Body of pancreas (tissue), 4 donors: ENCODE measurements at regions not wholly inside any gene's neighbourhood (a gene's known extent, or its start where the extent isn't known, plus 50 kb on each side); places are given as distances from the start of the nearest gene placed in this dataset.

ENCODE experiments used
- ATAC-seq: fragments of 150-250 bp; one replicate; pipeline ENCODE4 v1.9.1; 2016
- DNase-seq, 4 donors: peaks; one replicate each; pipeline ENCODE4 v3.0.0-alpha.2; 2019
- H3K27ac ChIP-seq, 4 donors: fragments of 200-600 bp; sonication (generic); 1 replicate in 3 of 4; 2 replicates in 1 of 4; pipeline versions ENCODE4 v1.5.1 to v1.6.1; 2016 to 2019; ENCODE audit warnings: mild to moderate bottlenecking in 1 of 4, mixed read lengths in 1 of 4, moderate library complexity in 1 of 4
- H3K27me3 ChIP-seq, 2 donors: fragments of 200-600 bp; sonication (generic); one replicate each; pipeline ENCODE4 v1.6.0; 2016; ENCODE audit warnings: mild to moderate bottlenecking in 1 of 2
- H3K36me3 ChIP-seq, 2 donors: fragments of 200-600 bp; sonication (generic); replicated peaks in 1 of 2; 2 replicates each; pipeline ENCODE4 v1.5.1; 2016; ENCODE audit warnings: low read depth in 2 of 2; ENCODE audit not compliant: insufficient read depth in 1 of 2
- H3K4me1 ChIP-seq: fragments of 200-600 bp; sonication (generic); one replicate; pipeline ENCODE4 v1.6.0; 2016
- H3K4me3 ChIP-seq, 2 donors: fragments of 200-600 bp; sonication (generic); 1 replicate in 1 of 2; 2 replicates in 1 of 2; pipeline ENCODE4 v1.5.1; 2016 to 2019
- H3K9me3 ChIP-seq, 3 donors: fragments of 200-600 bp; sonication (generic); 1 replicate in 2 of 3; 2 replicates in 1 of 3; pipeline ENCODE4 v1.5.1; 2016
- POLR2A ChIP-seq, 3 donors: fragments of 450-650 bp; IDR thresholded peaks; one replicate each; pipeline ENCODE4 v1.6.1; 2016; ENCODE audit warnings: antibody characterized with exemption in 3 of 3, mild to moderate bottlenecking in 2 of 3
- WGBS, 2 donors: methylation state at CpG; one replicate each; pipeline ENCODE4 v1.1.5; 2017; 5-methylcytosine and 5-hydroxymethylcytosine counted together
- intact Hi-C: fragments of 100-400 bp; cut with DNase I; formaldehyde crosslinking; loops from one replicate; pipeline ENCODE4 v1.15.1; 2023
- TF ChIP-seq, protein P1 (sequence below), 7 experiments: fragments of 450-650 bp in 4 of 7; fragments of 200-600 bp in 3 of 7; sonication (generic) in 3 of 7; IDR thresholded peaks; one replicate each; pipeline ENCODE4 v1.5.1; 2016 to 2019; ENCODE audit warnings: antibody characterized with exemption in 7 of 7

DNA sequence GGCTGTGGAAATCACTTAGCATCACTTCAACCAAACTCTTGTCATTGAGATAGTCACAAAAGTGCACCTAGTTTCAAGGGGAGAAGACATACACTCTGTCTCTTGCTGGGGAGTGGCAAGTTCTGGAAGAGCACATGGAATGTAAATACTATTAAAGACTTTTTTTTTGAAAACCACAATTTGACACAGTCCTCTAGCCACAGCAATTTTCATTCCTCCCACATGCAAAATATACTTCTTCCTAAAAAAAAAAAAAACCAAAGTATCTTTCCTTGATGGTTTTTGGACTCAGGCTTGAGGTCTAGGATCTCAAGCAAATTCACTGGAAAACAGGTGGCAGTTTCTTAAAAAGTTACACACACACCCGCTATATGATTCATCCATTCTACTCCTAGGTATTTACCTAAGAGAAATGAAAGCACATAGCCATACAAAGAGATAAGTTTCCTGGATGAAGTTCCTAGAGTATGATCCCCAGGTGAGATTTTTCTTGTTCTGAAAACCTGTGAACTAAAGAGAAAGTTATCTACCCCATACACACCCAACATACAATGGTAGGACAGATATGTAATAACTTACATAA lies 295.8 kb downstream of the SP3 start:
- DNase-seq: no peak

DNA sequence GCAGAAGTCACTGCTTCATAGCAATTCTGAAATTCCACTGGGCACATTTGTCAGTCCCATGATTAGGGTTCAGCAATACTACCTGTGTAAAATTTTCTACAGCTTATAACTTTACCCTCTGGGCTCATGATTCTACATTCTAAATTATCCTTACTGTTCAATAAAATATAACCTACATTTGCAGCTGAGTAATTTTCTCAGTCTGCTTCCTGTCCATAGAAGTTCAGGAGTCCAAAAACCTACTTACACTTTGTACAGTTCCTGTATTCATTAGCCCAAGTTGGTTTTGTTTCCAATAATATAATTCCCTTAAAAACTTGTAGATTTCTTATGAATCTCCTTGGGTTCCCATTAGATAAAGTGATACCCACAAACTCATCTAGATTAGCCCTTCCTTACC lies 295.3 kb downstream of the SP3 start:
- Histone ChIP-seq H3K36me3 (no peaks in the 10 kb centered on the region), H3K9me3 (no peaks in the 10 kb centered on the region), H3K27me3 (no peaks in the 10 kb centered on the region), H3K27ac (no peak overlapping the region), H3K4me3 (no peak overlapping the region), H3K4me1 (no peaks in the 10 kb centered on the region)
- intact Hi-C loops: no loop called here
- no peak for ATAC-seq
- DNase-seq: no peak
- TF ChIP-seq POLR2A (IDR thresholded peaks at IDR 0.05): no peak
- TF ChIP-seq, protein P1, sequence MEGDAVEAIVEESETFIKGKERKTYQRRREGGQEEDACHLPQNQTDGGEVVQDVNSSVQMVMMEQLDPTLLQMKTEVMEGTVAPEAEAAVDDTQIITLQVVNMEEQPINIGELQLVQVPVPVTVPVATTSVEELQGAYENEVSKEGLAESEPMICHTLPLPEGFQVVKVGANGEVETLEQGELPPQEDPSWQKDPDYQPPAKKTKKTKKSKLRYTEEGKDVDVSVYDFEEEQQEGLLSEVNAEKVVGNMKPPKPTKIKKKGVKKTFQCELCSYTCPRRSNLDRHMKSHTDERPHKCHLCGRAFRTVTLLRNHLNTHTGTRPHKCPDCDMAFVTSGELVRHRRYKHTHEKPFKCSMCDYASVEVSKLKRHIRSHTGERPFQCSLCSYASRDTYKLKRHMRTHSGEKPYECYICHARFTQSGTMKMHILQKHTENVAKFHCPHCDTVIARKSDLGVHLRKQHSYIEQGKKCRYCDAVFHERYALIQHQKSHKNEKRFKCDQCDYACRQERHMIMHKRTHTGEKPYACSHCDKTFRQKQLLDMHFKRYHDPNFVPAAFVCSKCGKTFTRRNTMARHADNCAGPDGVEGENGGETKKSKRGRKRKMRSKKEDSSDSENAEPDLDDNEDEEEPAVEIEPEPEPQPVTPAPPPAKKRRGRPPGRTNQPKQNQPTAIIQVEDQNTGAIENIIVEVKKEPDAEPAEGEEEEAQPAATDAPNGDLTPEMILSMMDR (IDR thresholded peaks at IDR 0.05): no peak

More for the DNA sequence above, 295.8 kb downstream of the SP3 start:
- intact Hi-C loops: no loop called here
- no peak for ATAC-seq
- TF ChIP-seq POLR2A (IDR thresholded peaks at IDR 0.05): no peak
- TF ChIP-seq, protein P1 (IDR thresholded peaks at IDR 0.05): no peak
- no peaks in the 10 kb centered on the region for H3K4me1 ChIP-seq
- H3K4me3 ChIP-seq: no peak overlapping the region
- no peaks in the 10 kb centered on the region for H3K36me3 ChIP-seq
- no peaks in the 10 kb centered on the region for H3K27me3 ChIP-seq
- WGBS, 2 donors: 75 to 79% methylated on average over 1 of the region's 1 CpG
- no peak overlapping the region for H3K27ac ChIP-seq
- H3K9me3 ChIP-seq: no peaks in the 10 kb centered on the region

DNA sequence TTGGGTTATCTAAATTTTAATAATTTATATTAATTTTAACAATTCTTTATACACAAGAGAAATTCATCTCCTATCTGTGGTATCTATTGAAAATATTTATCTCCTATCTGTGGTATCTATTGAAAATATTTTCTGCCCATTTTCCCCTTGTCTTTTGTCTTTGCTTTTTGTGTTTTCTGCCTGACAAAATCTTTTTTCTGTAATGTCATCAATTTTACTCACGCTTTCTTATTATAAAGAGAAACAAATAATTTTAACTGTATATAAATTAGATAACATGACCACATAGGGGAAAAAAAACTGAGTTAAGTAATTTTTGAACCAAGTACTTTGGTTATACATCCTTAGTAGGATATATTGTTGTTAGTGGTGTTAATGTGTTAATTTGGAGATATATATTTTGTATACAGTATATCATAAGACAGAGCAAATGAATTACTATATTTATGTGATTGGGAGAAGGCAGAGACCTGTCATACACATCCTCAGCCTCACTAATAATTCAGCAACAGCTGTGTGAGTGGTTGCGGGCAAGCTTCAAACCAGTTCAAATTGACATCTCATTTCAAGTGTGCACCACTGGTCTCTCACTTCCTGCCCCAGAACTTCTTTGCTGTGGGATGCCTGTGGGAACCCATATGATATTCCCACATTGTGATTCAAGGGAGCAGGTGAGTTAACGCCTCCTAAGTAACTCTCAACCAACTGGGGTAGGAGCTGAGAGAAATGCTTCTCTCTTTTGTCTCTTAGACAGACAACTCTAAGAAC lies 292.4 kb downstream of the SP3 start:
- no peaks in the 10 kb centered on the region for H3K36me3 ChIP-seq
- ATAC-seq: no peak

DNA sequence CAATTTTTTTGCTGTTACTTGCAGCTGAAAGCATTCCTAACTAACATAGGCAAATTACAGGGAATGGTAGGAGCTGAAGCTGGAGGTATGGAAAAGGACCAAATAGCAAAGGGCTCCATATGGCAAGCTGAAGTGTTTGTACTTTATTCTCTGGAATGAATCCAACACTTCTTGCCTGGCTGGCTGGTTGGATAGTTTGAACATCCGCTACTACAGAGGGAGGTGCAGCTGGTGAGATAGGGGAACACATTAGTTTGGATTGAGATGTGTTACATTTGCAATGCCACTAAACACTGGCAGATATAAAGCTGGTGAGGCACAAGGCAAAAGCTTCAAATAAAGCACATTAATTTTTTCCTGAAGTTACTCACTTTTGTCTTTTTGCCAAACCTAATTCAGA lies 291.5 kb downstream of the SP3 start:
- no peaks in the 10 kb centered on the region for H3K36me3 ChIP-seq
- 43 to 63% methylated on average over 1 of the region's 1 CpG for WGBS, 2 donors
- ATAC-seq: no peak
- H3K9me3 ChIP-seq: no peaks in the 10 kb centered on the region
- H3K27ac ChIP-seq: no peak overlapping the region
- DNase-seq: no peak
- no peaks in the 10 kb centered on the region for H3K27me3 ChIP-seq
- H3K4me3 ChIP-seq: no peak overlapping the region
- intact Hi-C loops: no loop called here
- no peak for TF ChIP-seq POLR2A (IDR thresholded peaks at IDR 0.05)
- TF ChIP-seq, protein P1 (IDR thresholded peaks at IDR 0.05): no peak
- no peaks in the 10 kb centered on the region for H3K4me1 ChIP-seq

More for the DNA sequence above, 292.4 kb downstream of the SP3 start:
- H3K27me3 ChIP-seq: no peaks in the 10 kb centered on the region
- no peak overlapping the region for H3K27ac ChIP-seq
- intact Hi-C loops: no loop called here
- H3K4me3 ChIP-seq: no peak overlapping the region
- no peak for DNase-seq
- TF ChIP-seq, protein P1 (IDR thresholded peaks at IDR 0.05): no peak
- TF ChIP-seq POLR2A (IDR thresholded peaks at IDR 0.05): no peak
- WGBS, 2 donors: 86 to 93% methylated on average over 3 of the region's 3 CpGs
- no peaks in the 10 kb centered on the region for H3K4me1 ChIP-seq
- H3K9me3 ChIP-seq: no peaks in the 10 kb centered on the region

DNA sequence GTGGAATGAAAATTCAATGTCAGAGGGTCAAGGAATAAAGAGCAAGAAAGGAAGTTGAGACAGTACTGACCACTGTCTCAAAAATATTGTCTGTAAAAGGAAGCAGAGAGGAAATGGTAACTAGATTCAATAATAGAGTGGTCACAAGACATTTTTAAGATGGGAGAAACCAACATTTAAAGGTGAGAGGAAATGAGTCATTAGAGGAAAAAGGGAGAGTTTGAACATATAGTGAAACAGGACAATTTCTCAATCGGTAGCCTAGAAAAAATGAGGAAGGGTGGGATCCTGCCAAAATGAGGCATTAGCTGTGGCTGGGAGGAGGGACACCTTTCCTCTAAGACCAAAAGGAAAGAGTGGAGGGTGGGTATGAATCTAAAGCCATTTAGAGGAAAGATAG lies 288.5 kb downstream of the SP3 start:
- Histone ChIP-seq H3K4me1 (no peaks in the 10 kb centered on the region), H3K4me3 (no peak overlapping the region), H3K27me3 (no peaks in the 10 kb centered on the region), H3K36me3 (no peaks in the 10 kb centered on the region), H3K9me3 (no peaks in the 10 kb centered on the region), H3K27ac (no peak overlapping the region)
- TF ChIP-seq POLR2A (IDR thresholded peaks at IDR 0.05): no peak
- TF ChIP-seq, protein P1 (IDR thresholded peaks at IDR 0.05): no peak
- DNase-seq (no peak), ATAC-seq (no peak)
- 37 to 82% methylated on average over 1 of the region's 1 CpG for WGBS, 2 donors
- intact Hi-C loops: no loop called here
